Stimulated activated CD4-positive, alpha-beta T cell treated with anti-CD3 and anti-CD28 coated beads, Interleukin-1b, Interleukin-23, amount 100 ng/mL, for 4 hours (primary cell): ENCODE measurements at regions not wholly inside any gene's neighbourhood (a gene's known extent, or its start where the extent isn't known, plus 50 kb on each side); places are given as distances from the start of the nearest gene placed in this dataset.
"Not testable (repeated sequence)": the region's sequence is repeated elsewhere in the genome, so short reads cannot be mapped to it uniquely, and the experiment has no call there.

Experiments
- DNase-seq, 2 donors: peaks; one replicate each; pipeline ENCODE4 v3.0.0-alpha.2; 2020; ENCODE audit warnings: low read depth in 2 of 2

DNA sequence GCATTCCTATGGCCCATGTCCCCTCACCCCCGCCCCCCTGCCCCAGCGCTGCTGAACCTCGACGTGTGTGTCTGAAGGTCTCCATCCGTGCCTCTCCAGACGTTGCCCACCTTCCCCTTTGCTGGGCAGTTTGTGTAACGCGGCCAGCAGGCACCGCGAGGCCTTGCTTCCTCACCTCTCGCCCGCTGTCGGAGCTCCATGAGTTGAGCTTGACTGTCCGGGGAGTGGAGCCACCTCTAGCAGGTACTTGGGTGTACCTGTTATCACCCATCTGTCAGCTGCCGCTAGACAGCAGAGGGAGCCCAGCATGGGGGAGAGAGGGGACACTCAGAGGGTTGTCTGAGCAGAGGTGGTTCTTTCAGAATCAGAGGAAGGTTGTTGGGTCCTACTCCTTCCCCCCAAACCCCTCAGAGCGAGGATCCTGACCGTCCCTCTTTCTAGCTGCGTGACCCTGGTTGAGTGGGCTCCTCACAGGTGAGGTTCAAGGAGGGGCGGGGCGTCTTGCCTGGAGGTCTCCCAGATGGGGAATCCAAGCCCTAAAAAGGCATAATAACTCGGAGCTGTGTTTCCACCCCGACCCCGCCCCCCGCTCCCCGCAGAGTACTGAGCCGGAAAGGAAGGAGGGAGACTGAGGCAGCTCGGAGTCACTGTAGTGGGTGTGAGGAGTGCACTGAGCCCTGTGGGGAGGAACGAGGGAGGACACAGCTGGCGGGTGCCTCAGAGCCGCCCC, 184.7 kb downstream of the C9orf50 start:
- no peak for DNase-seq

DNA sequence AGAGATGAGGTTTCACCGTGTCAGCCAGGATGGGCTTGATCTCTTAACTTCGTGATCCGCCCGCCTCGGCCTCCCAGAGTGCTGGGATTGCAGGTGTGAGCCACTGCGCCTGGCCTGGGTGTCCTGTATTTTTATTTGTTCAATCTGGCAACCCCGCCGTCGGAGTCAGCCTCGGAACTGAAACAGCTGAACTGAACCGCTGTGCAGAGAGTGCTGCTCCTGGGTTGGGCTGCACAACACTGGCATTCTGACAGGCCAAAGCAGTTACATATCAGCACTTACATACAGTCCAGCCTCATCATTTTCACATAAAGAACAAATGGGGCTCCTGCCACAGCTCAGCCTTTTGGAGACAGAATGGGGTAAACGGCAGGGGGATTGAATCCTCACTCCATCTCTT, 185.6 kb downstream of the C9orf50 start:
- no peak for DNase-seq

DNA sequence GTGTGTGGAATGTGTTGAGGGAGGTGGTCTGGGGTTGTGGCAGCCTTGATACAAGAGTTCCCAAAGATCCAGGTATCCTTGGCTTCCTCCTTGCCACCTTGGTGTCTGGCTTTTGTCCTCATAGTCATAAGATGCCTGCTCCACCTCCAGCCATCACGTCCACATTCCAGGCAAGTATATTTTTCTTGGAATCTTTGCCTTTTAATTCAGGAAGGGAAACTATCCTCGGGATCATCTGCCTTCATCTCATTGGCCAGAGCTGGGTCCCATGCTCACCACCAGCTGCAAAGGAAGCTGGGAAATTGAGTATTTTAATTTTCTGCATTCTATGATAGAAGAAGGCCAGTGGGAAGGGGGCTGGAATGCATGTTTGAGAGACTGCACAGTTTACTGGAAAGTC, 186.7 kb downstream of the C9orf50 start:
- DNase-seq: no peak

DNA sequence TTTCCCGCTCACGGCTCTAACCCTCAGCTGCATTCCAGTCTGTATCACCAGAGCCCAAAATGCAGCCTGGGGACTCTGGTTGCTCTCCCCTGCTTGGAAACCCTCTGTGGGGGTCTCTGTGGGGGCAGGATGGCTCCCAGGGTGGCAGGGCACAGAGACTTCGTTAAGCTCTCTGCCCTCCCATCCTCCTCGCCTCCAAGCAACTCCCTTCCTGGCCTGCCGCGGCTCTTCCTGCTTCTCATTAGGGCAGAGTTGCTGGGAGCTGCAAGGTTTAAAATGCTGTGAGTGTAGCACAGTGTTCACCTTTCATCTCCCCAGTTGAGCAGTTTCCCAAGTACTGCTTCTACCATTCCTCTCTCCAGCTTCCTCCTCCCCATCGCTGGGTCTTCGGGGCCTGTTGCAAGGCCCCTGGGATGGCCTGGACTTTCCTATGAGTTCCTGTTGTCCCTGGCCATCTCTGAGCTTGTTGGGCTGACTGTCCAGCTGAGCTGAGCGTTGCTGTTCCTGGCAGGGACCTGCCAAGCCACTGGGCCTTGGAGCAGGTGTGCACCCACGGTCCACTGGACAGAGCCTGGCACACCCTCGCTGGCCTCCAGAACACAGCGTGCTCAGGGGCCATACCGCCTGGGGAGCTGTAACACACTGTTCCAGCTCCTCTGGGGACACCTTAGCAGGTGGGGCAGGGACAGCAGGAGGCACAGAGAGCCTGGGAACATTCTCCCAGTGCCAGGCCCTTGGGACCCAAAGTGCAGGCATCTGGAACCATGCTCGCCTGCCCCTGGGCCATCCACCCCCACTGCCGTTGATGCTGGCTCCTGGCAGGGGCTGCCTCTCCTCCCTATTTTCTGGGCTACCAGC, 188.4 kb downstream of the C9orf50 start:
- no peak for DNase-seq

DNA sequence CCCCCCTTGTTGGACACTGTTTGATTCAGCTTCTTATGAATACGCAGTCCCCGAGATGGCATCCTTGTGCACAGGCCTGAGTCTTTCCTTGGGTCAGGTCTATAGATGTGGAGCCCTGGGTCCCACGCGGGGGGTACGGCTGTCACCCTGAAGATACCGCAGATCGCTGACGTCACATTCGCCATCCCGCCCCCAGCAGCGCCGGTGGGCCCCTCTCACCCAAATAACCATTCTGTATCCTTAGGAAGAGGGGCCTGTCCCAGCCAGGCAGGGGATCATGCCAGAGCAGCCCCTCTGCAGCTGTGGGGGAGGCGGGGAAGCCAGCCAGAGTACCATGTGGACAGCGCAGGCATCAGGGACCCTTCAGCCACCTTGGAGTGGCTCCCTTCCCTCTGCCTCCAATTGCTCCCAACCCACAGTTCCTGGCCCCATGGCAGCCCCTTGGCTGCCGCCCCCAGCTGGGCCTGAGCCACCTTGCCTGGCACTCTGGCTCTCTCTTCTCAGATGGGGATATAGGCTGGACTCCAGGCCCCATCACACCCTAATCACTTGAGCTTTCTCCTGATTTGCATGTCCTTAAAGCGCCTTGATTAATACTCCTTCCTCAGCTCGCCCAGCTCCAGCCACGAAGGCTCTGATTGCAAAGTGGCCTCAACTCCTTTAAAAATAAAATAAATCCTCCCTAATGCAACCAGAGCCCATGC, 189.8 kb downstream of the C9orf50 start:
- no peak for DNase-seq

DNA sequence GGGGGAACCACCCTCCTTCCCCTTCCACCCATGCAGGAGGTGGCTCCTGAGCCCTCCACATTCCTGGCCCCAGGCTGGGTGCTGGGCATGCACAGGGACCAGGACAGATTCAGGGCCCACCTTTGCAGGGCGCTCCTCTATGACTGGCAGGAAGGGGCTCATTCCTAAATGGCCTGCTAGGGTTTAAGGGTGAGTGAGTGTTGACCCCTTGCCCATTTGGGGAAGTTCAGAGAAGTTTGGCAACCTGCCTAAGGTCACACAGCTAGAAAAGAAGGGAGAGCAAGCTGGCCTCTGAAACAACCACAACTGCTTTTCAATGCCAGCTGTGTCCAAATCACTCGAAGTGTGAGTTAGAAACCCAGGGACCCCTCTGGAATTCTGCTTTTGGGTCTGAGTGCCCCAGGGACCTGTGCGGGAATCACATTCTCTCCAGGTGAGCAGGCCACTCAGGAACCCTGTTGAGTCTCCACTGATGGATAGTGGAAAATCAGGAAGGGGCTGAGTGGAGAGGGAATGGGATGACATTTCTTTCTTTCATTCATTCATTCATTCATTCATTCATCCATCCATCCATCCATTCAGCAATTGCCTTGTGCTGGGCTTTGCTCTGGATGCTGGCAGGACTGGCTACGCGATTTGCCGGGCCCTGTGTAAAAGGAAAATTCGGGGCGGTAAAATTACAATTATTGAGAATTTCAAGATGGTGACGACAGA, 191.9 kb downstream of the C9orf50 start:
- no peak for DNase-seq

DNA sequence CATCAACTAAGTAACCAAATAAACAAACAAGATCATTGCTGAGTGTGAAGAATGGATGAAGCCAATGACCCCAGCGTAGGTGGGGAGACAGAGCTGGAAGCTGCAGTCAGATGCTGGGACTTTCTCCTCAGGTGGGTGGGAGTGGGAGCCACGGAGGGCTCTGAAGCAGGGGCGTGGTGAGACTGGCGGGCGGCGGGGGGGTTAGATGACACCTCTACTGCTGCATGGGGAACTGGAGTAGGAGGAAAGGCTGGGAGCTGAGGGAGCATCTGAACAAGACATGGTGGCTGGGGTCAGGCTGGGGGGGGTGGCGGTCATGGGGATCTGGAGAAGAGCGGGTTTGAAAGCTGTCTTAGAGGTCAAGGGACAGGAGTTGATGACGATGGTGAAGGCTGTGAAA, 193.8 kb downstream of the C9orf50 start:
- no peak for DNase-seq

DNA sequence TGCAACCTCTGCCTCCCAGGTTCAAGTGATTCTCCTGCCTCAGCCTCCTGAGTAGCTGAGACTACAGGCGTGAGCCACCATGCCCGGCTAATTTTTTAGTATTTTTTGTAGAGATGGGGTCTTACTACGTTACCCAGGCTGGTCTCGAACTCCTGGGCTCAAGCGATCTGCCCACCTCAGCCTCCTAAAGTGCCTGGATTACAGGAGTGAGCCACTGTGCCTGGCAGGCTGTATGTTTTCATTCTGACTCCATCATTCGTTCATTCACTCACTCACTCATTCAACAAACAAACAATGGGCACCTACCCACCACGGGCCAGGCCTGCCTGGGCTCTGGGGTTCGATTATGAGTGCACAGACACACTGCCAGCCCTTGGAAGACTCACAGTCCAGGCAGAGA, 197.1 kb downstream of the C9orf50 start:
- DNase-seq: not testable (repeated sequence)

DNA sequence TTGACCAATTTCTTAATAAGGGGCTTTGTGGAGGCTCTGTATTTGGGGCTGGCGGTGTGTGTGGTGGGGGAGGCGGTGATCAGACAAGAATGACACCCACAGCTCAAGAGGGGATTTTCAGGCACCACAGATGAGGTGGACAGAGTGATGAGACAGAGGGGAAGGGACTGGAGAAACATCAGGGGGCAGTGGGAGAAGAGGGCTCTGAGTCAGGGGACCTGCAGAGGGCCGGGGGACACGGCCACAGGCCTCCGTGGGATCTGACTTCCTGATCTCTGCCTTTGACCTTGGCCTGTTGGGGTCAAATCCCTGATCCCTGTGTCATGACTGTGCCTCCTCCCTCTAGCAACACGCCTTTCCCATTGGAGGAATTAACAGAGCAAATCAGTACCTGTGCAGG, 197.7 kb downstream of the C9orf50 start:
- no peak for DNase-seq

DNA sequence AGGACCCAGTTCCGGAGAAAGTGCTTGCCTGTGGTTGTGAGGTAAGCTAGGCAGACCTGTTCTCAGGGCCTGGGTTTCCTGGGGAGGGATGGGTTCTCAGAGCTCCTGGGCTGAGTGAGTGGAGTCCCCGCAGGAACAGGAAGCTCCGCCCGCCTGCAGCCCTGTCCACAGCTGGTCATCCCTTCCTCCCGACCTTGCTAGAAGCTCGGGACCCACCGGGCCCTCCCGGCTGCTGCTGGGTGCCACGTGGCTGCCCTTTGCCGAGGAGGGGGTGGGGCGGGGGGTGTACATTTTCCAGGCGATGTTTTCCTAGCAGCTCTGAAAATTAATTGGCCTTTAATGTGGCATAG, 198.1 kb downstream of the C9orf50 start:
- DNase-seq: no peak

DNA sequence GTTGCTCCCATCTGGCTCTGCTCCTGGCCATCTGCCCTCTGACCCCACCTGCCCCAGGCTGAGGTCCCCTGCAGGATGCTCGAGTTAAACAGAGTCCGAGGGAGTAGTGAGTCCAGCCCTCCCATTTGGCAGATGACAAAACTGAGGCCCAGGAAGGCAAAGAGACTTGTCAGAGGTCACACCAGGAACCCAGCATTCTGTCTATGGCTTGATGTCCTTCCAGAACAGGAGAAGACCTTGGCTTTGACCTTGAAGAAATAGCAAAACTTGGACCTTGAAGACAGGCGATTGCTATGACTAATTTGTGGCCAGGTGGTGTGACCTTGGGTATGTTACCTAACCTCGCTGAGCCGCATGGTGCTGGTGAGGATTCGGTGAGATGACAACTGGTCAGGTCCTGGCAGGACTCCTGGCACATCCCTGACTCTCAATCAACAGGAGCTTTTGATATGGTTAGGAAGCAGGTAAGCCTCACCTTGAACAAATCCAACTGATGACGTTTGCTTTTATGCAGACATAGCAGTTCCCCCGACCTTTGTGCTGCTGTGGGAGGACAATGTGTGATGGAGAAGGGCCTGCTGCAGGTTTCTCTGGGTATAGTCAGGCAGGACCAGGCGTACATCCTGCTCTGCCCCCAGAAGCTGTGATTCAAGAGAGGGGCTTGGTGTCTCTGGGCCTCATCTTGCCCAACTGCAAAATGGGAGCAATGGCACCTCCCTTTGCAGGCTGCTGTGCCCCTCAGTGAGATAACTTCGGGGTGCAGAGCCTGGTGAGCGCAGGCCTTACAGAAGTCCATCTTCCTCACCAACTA, 198.7 kb downstream of the C9orf50 start:
- no peak for DNase-seq

DNA sequence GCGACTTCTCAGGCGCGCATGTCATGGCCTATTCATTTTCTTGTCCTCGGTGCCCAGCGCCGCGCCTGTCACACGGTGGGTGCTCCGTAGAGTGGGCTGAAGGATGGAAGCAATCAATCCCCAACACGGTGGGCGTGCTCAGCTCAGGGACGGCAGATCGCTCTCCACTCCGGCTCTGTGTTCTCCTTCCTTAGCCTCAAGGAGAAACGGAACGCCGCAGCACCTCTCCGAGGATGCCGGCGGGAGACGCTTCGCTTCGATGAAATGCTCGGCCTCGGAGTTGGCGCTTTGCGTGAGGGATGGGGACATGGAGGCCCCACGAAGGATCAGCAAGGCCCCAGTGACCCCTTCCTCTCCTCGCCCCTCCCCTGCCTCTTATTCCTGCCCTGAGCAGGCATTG, 199.5 kb downstream of the C9orf50 start:
- DNase-seq: no peak

DNA sequence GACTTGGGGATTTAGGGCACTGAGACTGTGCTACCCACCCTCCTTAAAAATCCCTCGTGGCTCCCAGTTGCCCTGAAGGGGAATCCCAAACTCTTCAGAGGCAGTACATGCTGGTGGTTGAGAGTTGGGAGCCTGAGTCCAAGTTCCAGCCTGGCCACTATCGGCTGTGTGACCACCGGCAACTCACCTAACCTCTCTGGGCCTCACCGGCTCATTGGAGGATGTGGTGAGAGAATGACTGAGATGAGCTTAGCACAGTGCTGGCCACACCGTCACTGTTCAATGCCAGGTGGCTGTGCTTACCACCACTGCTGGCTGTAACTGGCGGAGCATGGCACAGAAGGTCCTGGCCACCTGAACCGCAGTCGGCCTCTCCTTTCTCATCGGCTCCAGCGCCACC, 200.2 kb downstream of the C9orf50 start:
- DNase-seq: no peak

DNA sequence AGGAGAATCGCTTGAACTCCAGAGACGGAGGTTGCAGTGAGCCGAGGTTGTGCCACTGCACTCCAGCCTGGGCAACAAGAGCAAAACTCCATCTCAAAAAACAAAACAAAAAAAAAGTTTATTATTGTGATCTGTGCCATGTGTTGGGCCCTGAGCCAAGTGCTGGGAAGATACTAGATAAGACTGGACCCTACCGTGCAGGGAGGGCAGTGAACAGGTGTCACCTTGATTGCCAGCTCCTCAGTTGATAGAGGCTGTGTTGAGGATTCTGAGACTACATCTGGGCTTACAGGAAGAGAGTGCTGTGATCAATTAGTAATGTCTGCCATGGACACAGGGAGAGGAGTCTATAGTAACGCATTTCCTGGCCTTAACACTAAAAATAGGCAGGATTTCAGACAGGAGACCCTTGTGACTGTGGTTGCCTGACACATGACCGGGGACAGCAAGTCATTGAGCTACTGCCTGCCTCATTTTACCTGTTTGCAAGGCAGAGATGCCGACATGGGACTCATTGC, 201.5 kb downstream of the C9orf50 start:
- DNase-seq: no peak

DNA sequence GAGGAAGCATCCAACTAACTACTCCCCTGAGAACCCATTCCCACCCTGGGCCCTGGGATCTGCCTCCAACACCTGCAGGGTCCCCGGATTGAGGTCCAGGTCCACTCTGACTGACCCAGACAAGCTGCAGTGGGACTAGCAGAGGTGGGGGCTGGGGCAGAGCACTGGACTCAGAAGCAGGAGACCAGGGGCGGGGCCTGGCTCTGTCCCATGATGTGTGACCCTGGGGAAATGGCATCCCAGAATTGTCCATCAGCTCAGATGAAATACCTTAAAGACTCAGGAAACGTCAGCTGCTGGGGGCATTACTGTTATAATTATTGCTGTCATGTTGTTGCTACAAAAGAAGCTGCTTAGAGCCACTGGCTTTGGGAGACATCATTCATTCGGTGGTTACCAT, 202.4 kb downstream of the C9orf50 start:
- no peak for DNase-seq

DNA sequence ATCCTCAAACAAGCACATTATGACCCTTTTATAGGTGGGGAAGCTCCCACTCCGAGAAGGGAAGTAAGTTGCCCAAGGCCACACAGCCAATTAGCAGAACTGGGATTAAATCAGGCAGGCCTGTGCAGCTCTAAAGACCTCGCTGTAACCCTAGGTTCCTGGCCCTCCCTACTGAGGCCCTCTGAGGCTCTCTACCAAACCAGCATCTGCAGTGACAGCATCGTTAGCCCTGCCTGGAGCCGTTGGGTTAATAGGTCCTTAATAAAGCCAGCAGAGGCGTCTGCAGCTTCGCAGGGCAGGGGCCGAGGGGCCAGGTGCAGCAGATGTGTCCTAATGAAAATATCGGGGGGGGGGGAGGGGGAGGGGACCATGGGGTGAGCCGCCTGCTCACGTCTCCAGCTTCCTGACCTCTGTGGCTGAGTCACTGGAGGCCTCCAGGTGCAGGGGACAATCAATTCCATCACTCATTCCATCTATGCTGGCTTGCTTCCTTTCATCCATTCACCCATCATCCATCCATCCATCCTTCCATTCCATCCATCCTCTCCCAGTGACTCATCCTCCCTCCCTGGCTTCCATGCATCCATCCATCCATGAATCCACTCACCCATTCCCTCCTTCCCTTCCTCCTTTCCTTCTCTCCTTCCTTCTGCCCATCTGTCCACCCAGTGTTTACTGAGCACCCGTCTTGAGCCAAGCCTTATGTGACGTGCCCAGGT, 203.9 kb downstream of the C9orf50 start:
- no peak for DNase-seq

DNA sequence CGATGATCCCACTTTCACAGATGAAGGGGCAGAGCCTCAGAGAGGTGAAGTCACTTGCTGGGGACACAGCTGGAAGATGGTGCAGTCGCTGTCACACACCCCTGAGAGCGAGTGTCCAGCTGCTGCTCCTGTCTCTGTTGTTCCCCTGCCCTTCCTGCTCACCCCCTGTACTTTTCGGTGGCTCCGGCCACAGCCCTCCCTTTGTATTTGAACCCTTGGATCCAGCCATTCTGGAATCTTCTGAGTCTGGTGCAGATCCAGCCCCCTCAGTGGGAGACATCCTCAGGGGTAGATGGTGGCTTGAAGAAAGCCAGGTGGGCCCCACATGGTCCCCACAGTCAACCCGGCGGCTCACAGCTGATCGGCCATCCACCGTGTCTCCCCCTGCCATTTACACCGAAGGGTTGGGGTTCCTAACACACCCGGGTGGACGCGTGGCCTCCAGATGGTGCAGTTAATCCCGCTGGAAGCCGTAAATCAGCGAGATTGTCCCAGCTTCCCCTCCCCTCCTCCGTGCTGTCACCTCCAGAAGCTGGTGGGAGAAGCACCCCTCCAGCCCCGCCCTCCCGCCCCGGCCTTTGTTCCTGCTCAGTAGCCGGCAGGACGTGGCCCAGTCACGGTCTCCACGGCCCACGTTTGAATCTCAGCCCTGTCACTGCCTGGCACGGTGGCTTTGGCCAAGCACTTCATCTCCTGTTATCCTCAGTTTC, 204.8 kb downstream of the C9orf50 start:
- DNase-seq: no peak

DNA sequence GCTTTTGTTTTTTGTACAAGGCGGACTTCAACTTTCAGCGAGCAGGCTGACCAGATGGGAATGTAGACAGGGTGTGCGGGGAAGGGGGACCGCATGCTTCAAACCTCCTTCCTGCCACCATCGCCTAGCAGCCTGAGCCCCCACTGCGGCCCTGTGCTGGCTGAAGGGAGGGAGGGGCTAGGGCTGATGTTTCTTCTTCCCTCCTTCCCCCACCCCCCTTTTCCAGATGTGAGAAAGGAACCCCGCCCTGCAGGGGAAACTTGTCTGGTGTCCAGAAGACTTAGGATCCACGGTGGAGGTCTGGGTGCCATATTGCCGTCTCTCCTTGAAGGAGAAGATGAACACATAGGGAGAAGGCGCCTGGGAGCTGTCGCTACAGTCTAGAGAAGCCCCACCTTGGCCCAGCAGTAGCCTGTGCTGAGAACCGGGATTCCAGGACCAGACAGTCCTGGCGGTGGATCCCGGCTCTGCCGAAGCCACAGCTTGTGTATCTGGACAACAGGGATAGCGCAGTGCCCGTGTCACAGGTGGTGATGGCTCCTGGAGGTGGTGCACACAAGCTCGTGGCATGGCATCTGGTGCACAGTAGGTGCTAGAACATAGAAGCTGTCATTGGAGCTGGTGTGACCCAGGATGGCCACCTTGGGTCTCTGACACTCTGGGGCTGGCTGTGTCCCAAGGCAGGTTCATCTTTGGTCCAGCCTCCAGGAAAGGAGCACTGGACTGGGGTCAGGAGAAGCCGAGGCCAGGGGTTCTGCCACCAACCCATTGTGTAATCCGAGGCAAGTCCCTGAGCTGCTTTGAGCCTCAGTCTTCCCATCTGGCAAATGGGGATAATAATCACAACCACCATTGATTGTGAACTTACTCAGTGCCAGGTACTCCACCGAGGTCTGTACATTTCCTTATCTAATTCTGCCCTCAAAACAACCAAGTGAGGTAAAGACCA, 205.6 kb downstream of the C9orf50 start:
- no peak for DNase-seq
